NB4 (cell line): ENCODE measurements at regions not wholly inside any gene's neighbourhood (a gene's known extent, or its start where the extent isn't known, plus 50 kb on each side); places are given as distances from the start of the nearest gene placed in this dataset.

ENCODE experiments used
- MYC ChIP-seq: IDR thresholded peaks from 2 replicates; pipeline ENCODE4 v1.6.1; 2011; ENCODE audit warnings: low read depth, low read length
- POLR2A ChIP-seq: IDR thresholded peaks from 2 replicates; pipeline ENCODE4 v1.6.1; 2011; ENCODE audit warnings: mild to moderate bottlenecking; ENCODE audit not compliant: insufficient read length; ENCODE audit errors: extremely low read depth
- TF ChIP-seq, protein P1 (sequence below): IDR thresholded peaks from one replicate; pipeline ENCODE4 v1.5.1; 2012; ENCODE audit warnings: low read depth, low read length
- TF ChIP-seq, protein P2 (sequence below): IDR thresholded peaks from 2 replicates; pipeline ENCODE4 v1.6.1; 2011; ENCODE audit warnings: low read depth, low read length

DNA sequence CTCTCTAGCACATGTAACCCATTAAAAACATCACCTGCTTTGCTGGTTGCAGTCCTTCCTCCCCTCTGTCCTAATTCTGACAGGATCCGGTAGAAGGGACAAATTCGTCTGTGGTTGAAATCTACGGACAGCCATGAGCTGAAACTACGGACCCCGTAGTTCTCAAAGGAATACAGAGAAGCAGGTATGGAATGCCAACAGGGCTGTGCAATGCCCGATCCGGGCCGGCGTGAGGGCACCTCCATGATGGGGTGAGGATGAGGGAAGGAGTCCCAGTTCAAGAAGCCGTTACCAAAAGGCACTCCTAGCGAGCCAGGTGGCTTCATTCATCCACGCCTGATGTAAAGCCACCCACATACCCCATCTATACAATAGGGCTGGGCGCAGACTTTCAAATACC lies 160.0 kb upstream of the NSMCE3 start:
- TF ChIP-seq, protein P1, sequence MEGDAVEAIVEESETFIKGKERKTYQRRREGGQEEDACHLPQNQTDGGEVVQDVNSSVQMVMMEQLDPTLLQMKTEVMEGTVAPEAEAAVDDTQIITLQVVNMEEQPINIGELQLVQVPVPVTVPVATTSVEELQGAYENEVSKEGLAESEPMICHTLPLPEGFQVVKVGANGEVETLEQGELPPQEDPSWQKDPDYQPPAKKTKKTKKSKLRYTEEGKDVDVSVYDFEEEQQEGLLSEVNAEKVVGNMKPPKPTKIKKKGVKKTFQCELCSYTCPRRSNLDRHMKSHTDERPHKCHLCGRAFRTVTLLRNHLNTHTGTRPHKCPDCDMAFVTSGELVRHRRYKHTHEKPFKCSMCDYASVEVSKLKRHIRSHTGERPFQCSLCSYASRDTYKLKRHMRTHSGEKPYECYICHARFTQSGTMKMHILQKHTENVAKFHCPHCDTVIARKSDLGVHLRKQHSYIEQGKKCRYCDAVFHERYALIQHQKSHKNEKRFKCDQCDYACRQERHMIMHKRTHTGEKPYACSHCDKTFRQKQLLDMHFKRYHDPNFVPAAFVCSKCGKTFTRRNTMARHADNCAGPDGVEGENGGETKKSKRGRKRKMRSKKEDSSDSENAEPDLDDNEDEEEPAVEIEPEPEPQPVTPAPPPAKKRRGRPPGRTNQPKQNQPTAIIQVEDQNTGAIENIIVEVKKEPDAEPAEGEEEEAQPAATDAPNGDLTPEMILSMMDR = no peak
- no peak for TF ChIP-seq POLR2A
- TF ChIP-seq, protein P2, sequence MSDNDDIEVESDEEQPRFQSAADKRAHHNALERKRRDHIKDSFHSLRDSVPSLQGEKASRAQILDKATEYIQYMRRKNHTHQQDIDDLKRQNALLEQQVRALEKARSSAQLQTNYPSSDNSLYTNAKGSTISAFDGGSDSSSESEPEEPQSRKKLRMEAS = no peak
- no peak for TF ChIP-seq MYC
